Brain pericyte (primary cell): ENCODE measurements at regions not wholly inside any gene's neighbourhood (a gene's known extent, or its start where the extent isn't known, plus 50 kb on each side); places are given as distances from the start of the nearest gene placed in this dataset.
"Not testable (repeated sequence)": the region's sequence is repeated elsewhere in the genome, so short reads cannot be mapped to it uniquely, and the experiment has no call there.

Experiments
- DNase-seq: peaks from one replicate; pipeline ENCODE4 v3.0.0-alpha.2; 2012; ENCODE audit warnings: low read depth, low spot score

GRCh38 chr2:111663471-111664274 lies 220.3 kb downstream of the ANAPC1 start:
- DNase-seq: peak; percentile 39

- no peak for DNase-seq
Measured at GRCh38 chr2:111664275-111664850, 219.6 kb downstream of the ANAPC1 start.

- DNase-seq: no peak
Measured at GRCh38 chr2:111665011-111665410, 219.0 kb downstream of the ANAPC1 start.

- no peak for DNase-seq
Measured at GRCh38 chr2:111665551-111666116, 218.4 kb downstream of the ANAPC1 start.

GRCh38 chr2:111666160-111666559 lies 217.8 kb downstream of the ANAPC1 start:
- no peak for DNase-seq

- DNase-seq: no peak
Measured at GRCh38 chr2:111667001-111667400, 217.0 kb downstream of the ANAPC1 start.

- peak; percentile 50 for DNase-seq
Measured at GRCh38 chr2:111667542-111668273, 216.3 kb downstream of the ANAPC1 start.

GRCh38 chr2:111668274-111668616 lies 215.7 kb downstream of the ANAPC1 start:
- no peak for DNase-seq

- DNase-seq: no peak
Measured at GRCh38 chr2:111668741-111669140, 215.3 kb downstream of the ANAPC1 start.

- no peak for DNase-seq
Measured at GRCh38 chr2:111669928-111670695, 213.9 kb downstream of the ANAPC1 start.

- no peak for DNase-seq
Measured at GRCh38 chr2:111670776-111671175, 213.2 kb downstream of the ANAPC1 start.

- DNase-seq: peak; percentile 63
Measured at GRCh38 chr2:111671426-111672150, 212.4 kb downstream of the ANAPC1 start.

- not testable (repeated sequence) for DNase-seq
Measured at GRCh38 chr2:111672641-111673040, 211.4 kb downstream of the ANAPC1 start.

- no peak for DNase-seq
Measured at GRCh38 chr2:111673526-111673925, 210.5 kb downstream of the ANAPC1 start.

GRCh38 chr2:111675419-111676194 lies 208.4 kb downstream of the ANAPC1 start:
- no peak for DNase-seq

- no peak for DNase-seq
Measured at GRCh38 chr2:111676291-111676822, 207.6 kb downstream of the ANAPC1 start.

- no peak for DNase-seq
Measured at GRCh38 chr2:111678161-111678560, 205.8 kb downstream of the ANAPC1 start.

- DNase-seq: no peak
Measured at GRCh38 chr2:111678651-111679050, 205.3 kb downstream of the ANAPC1 start.

- DNase-seq: no peak
Measured at GRCh38 chr2:111679202-111679601, 204.8 kb downstream of the ANAPC1 start.

- DNase-seq: no peak
Measured at GRCh38 chr2:111684611-111685010, 199.4 kb downstream of the ANAPC1 start.
